Gastrocnemius medialis (tissue), 4 donors: ENCODE measurements at regions not wholly inside any gene's neighbourhood (a gene's known extent, or its start where the extent isn't known, plus 50 kb on each side); places are given as distances from the start of the nearest gene placed in this dataset.

Experiments
- CTCF ChIP-seq, 5 experiments: fragments of 450-650 bp in 3 of 5; fragments of 200-600 bp in 2 of 5; sonication (generic) in 2 of 5; IDR thresholded peaks in 4 of 5; conservative IDR thresholded peaks in 1 of 5; 1 replicate in 4 of 5; 2 replicates in 1 of 5; pipeline ENCODE4 v1.5.1; 2016 to 2019; ENCODE audit warnings: antibody characterized with exemption in 5 of 5, mild to moderate bottlenecking in 3 of 5, moderate library complexity in 3 of 5
- POLR2A ChIP-seq, 2 donors: fragments of 450-650 bp; IDR thresholded peaks; one replicate each; pipeline ENCODE4 v1.6.1; 2017; ENCODE audit warnings: antibody characterized with exemption in 2 of 2, mild to moderate bottlenecking in 2 of 2, moderate library complexity in 2 of 2

- TF ChIP-seq CTCF (IDR thresholded peaks at IDR 0.05 in 4 of 5, conservative IDR thresholded peaks at IDR 0.05 in 1 of 5): no peak
- TF ChIP-seq POLR2A (IDR thresholded peaks at IDR 0.05): no peak
Measured at GRCh38 chr2:179341152-179341866, 76.7 kb upstream of the SESTD1 start.
